ENCODE measurements at regions not wholly inside any gene's neighbourhood (a gene's known extent, or its start where the extent isn't known, plus 50 kb on each side); places are given as distances from the start of the nearest gene placed in this dataset.
"Not testable (repeated sequence)": the region's sequence is repeated elsewhere in the genome, so short reads cannot be mapped to it uniquely, and the experiment has no call there.

DNA sequence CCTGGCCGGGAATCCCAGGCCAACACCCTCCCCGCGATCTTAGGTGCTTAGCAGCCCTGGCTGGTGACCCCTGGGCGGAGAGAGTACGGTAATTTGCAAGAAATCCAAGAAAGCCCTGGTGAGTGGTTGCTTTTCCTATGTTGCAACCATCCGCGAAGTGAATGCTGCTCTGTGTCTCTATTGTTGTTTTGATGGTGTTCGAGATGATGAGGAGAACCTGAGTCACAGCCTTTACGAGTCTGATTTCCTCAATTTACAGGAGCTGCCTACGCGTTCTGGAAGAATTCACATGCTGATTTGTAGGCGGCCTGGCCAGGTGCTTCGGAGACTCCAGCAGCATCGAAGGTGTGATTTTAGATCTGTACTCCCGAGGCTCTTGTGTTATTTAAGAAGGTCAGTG, 63.3 kb downstream of the TMEM235 start:
- TF ChIP-seq, protein P1, sequence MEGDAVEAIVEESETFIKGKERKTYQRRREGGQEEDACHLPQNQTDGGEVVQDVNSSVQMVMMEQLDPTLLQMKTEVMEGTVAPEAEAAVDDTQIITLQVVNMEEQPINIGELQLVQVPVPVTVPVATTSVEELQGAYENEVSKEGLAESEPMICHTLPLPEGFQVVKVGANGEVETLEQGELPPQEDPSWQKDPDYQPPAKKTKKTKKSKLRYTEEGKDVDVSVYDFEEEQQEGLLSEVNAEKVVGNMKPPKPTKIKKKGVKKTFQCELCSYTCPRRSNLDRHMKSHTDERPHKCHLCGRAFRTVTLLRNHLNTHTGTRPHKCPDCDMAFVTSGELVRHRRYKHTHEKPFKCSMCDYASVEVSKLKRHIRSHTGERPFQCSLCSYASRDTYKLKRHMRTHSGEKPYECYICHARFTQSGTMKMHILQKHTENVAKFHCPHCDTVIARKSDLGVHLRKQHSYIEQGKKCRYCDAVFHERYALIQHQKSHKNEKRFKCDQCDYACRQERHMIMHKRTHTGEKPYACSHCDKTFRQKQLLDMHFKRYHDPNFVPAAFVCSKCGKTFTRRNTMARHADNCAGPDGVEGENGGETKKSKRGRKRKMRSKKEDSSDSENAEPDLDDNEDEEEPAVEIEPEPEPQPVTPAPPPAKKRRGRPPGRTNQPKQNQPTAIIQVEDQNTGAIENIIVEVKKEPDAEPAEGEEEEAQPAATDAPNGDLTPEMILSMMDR (IDR thresholded peaks at IDR 0.05; ENCODE audit: low read depth, low read length), result no peak
- DNase-seq (ENCODE audit: low read depth, low spot score), result peak; percentile 72
- in situ Hi-C loops (cut with HindIII; ENCODE audit: low sequenced_read_pairs), result no loop called here
- no peak overlapping the region for H3K4me3 ChIP-seq (ENCODE audit: low read depth, low read length)

DNA sequence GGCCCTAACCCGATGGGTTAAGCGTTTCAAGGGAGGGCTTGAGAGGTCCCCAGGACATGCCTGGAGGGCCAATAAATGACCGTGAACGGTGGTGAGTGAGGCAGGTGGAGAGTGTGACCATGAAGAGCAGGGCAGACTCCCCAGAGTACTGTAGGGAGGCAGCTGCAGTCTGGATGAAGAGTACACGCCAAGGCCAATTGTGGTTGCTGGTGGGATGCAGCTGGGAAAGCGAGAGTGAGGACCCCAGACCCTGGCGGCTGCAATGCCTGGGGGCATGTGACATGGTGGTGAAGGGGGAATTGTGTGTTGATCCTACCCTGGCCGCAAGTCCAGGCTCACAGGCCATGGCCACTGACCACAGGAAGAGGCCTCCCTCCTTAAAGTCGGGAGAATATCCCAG, 62.9 kb downstream of the TMEM235 start:
- TF ChIP-seq, protein P1 (IDR thresholded peaks at IDR 0.05; ENCODE audit: low read depth, low read length), result no peak
- in situ Hi-C loops (cut with HindIII; ENCODE audit: low sequenced_read_pairs), result no loop called here
- no peak overlapping the region for H3K4me3 ChIP-seq (ENCODE audit: low read depth, low read length)
- DNase-seq (ENCODE audit: low read depth, low spot score), result no peak

DNA sequence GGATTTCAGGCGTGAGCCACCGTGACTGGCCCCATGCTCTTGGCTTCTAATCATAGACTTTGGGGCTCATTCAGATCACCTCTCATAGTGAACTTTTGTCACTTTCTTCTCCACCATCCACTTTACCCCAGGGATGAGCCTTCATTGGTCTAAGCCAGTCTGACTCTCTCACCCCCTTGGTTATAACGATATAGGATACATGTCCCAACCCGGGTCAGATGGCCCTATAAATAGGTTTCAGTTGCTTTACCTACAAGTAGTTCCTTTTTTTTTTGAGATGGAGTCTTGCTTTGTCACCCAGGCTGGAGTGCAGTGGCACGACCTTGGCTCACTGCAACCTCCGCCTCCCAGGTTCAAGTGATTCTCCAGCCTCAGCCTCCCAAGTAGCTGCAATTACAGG, 61.7 kb downstream of the TMEM235 start:
- DNase-seq (ENCODE audit: low read depth, low spot score); H3K4me3 ChIP-seq (ENCODE audit: low read depth, low read length); in situ Hi-C loops (cut with HindIII; ENCODE audit: low sequenced_read_pairs): not testable (repeated sequence)

DNA sequence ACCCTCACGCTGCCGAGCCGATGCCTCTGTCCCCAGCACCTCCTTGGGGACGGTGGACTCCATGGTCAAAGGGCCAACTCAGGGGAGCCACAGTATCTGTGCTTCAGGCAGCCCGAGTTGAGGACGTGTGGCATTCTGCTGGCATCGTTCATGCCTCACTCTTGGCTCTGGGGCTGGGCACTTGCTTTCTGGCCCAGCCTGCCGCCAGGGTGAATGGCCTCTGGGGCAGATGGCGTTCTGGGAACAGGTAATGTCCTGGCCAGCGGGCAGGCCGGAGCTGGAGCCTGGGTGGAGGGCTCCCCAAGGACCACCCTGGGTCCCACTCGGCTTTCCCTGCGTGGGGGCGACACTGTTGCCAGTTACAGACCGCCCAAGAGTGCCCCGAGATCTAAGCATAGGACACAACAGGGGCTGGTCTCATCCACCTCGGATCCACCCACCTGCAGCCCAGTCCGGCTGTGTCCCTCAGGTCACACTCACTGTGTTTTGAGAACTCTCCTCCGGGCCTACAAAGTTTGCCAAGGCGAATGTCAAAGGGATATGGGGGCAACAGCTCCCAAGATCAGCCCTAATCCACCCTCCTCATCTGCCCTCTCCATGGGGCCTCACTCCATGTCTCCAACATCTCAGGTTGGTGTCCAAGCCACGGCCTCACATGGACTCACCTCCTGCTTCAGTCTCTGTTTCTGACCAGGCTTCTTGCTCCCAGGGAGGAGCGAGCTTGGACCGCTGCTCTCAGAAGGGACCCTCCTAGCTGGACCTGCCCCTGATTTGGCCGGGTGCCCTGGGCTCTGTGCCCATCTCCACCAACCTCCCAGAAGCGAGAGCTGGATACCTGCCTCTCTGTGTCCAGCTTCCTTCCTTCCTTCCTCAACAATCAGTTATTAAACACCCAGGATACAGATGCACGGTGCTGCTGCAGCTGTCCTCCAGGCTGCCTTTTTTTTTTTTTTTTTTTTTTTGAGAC, 60.8 kb downstream of the TMEM235 start:
- no peak for DNase-seq (ENCODE audit: low read depth, low spot score)
- in situ Hi-C loops (cut with HindIII; ENCODE audit: low sequenced_read_pairs), result no loop called here
- TF ChIP-seq, protein P1 (IDR thresholded peaks at IDR 0.05; ENCODE audit: low read depth, low read length), result no peak
- H3K4me3 ChIP-seq (ENCODE audit: low read depth, low read length), result no peak overlapping the region

DNA sequence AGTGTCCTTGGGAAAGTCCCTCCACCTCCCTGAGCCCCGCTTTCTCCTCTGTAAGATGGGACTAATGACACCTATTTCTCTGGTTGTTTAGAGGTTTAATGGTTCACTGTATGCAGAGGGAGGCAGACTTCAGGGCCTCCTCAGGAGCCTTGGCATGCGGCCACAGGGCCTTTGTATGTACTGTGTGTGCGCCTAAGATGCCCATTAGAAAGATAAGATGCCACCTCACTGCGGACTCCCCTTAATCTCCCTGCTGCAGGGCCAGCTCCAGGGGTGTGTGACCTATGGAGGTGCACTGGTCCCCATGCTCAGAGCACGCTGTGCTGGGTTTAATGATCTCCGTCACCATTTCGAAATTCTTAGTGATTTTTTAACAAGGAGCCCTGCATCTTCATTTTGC, 59.3 kb downstream of the TMEM235 start:
- TF ChIP-seq, protein P1 (IDR thresholded peaks at IDR 0.05; ENCODE audit: low read depth, low read length), result no peak
- in situ Hi-C loops (cut with HindIII; ENCODE audit: low sequenced_read_pairs), result no loop called here
- DNase-seq (ENCODE audit: low read depth, low spot score), result no peak
- no peak overlapping the region for H3K4me3 ChIP-seq (ENCODE audit: low read depth, low read length)
